ENCODE measurements at regions not wholly inside any gene's neighbourhood (a gene's known extent, or its start where the extent isn't known, plus 50 kb on each side); places are given as distances from the start of the nearest gene placed in this dataset.
"Not testable (repeated sequence)": the region's sequence is repeated elsewhere in the genome, so short reads cannot be mapped to it uniquely, and the experiment has no call there.

DNA sequence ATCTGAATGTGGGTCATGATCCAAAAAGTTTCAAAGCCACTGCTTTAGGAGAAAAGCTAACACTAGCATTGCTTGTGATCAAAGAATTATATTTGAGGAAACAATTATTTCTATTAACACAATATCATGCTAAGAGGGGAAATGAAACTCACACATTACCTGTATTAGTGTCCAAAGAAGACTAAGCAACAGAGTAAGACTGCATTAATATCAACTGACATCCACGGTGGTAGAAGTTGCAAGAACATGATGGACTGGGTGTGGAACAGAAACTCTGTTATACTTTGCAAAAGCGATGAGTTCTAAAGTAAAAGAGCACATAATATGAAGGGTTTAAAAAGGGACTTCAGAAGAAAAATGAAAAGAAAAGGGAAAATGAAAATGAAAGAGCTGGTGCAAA, 648.3 kb upstream of the NECTIN3 start:
- WGBS (ENCODE audit: insufficient coverage), result 100% methylated on average over 2 of the region's 2 CpGs

DNA sequence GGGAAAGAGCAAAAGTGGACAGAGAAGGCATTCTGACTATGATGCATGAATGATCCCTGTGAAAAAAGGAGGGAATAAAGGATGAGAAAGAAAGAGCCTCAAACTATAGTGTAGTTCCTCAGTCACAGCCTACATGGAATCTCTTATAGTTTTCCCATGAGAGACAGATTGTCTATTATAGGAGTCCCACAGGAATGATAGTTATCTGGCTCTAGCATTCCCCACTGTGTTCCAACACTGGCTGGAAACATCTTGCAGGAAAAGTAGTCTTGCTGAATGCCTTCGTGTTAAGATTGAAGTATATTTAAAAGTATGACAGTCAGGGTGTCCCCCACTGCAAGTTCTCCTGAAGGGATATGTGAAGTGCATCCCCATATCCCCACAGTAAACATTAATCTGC, 641.5 kb upstream of the NECTIN3 start:
- Histone ChIP-seq H3K4me3 (ENCODE audit: control insufficient read depth in 1 of 7, extremely low read depth in 1 of 7, insufficient read depth in 4 of 7, low read depth in 2 of 7, low read length in 6 of 7) (no peak overlapping the region), H3K27me3 (replicated peaks in 2 of 5; ENCODE audit: control insufficient read depth in 4 of 5, insufficient read depth in 5 of 5, low read length in 4 of 5) (no peaks in the 10 kb centered on the region), H3K4me1 (ENCODE audit: control extremely low read depth in 1 of 4, control insufficient read depth in 4 of 4, insufficient read depth in 4 of 4, low read length in 3 of 4) (no peaks in the 10 kb centered on the region), H3K36me3 (ENCODE audit: control insufficient read depth in 4 of 4, insufficient read depth in 4 of 4, low read length in 3 of 4) (no peaks in the 10 kb centered on the region), H3K27ac (ENCODE audit: insufficient read depth in 1 of 2, low read depth in 1 of 2, low read length in 2 of 2, poor library complexity in 1 of 2, severe bottlenecking in 2 of 2) (no peak overlapping the region), H3K9me3 (ENCODE audit: control extremely low read depth in 1 of 5, control insufficient read depth in 4 of 5, insufficient read depth in 2 of 5, low read depth in 1 of 5, low read length in 4 of 5) (no peaks in the 10 kb centered on the region)
- POLR2A ChIA-PET, result no interaction called here
- CTCF ChIA-PET, result no interaction called here
- no CpG with 5 or more reads among the region's 1 CpG for WGBS (ENCODE audit: insufficient coverage)
- DNase-seq, result no peak

More for the DNA sequence above, 648.3 kb upstream of the NECTIN3 start:
- ChIA-PET POLR2A (no interaction called here), CTCF (no interaction called here)
- Histone ChIP-seq H3K36me3 (ENCODE audit: control insufficient read depth in 4 of 4, insufficient read depth in 4 of 4, low read length in 3 of 4) (no peaks in the 10 kb centered on the region), H3K27ac (ENCODE audit: insufficient read depth in 1 of 2, low read depth in 1 of 2, low read length in 2 of 2, poor library complexity in 1 of 2, severe bottlenecking in 2 of 2) (no peak overlapping the region), H3K9me3 (ENCODE audit: control extremely low read depth in 1 of 5, control insufficient read depth in 4 of 5, insufficient read depth in 2 of 5, low read depth in 1 of 5, low read length in 4 of 5) (no peaks in the 10 kb centered on the region), H3K4me1 (ENCODE audit: control extremely low read depth in 1 of 4, control insufficient read depth in 4 of 4, insufficient read depth in 4 of 4, low read length in 3 of 4) (no peaks in the 10 kb centered on the region), H3K4me3 (ENCODE audit: control insufficient read depth in 1 of 7, extremely low read depth in 1 of 7, insufficient read depth in 4 of 7, low read depth in 2 of 7, low read length in 6 of 7) (no peak overlapping the region), H3K27me3 (replicated peaks in 2 of 5; ENCODE audit: control insufficient read depth in 4 of 5, insufficient read depth in 5 of 5, low read length in 4 of 5) (no peaks in the 10 kb centered on the region)
- no peak for DNase-seq

DNA sequence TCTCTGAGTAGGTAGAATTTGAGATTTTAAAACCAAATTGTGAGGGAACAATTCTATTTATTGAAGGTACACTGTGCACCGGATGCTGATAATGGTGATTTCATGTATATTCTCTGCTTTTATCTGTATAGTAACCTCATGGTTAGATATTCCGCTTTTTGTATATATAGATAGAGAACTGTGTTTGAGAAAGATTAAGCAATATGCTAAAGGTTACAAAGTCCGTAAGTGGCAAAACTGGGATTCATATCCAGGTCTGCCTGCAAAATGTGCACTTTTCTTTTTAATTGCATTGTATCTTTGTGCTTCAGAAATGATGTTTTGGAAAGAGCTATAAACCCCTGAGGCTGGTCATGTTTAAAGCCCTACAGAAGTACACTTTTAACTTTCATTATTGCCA, 635.4 kb upstream of the NECTIN3 start:
- ChIA-PET POLR2A (no interaction called here), CTCF (interaction anchor here (0.5 kb wide), 1 partner anchor 955 kb away, joined by 3 read pairs; no protein-coding TSS in a partner anchor)
- Histone ChIP-seq H3K27me3 (replicated peaks in 2 of 5; ENCODE audit: control insufficient read depth in 4 of 5, insufficient read depth in 5 of 5, low read length in 4 of 5) (no peaks in the 10 kb centered on the region), H3K4me1 (ENCODE audit: control extremely low read depth in 1 of 4, control insufficient read depth in 4 of 4, insufficient read depth in 4 of 4, low read length in 3 of 4) (no peaks in the 10 kb centered on the region), H3K9me3 (ENCODE audit: control extremely low read depth in 1 of 5, control insufficient read depth in 4 of 5, insufficient read depth in 2 of 5, low read depth in 1 of 5, low read length in 4 of 5) (no peaks in the 10 kb centered on the region), H3K4me3 (ENCODE audit: control insufficient read depth in 1 of 7, extremely low read depth in 1 of 7, insufficient read depth in 4 of 7, low read depth in 2 of 7, low read length in 6 of 7) (no peak overlapping the region), H3K27ac (ENCODE audit: insufficient read depth in 1 of 2, low read depth in 1 of 2, low read length in 2 of 2, poor library complexity in 1 of 2, severe bottlenecking in 2 of 2) (no peak overlapping the region), H3K36me3 (ENCODE audit: control insufficient read depth in 4 of 4, insufficient read depth in 4 of 4, low read length in 3 of 4) (no peaks in the 10 kb centered on the region)
- no peak for DNase-seq
- 100% methylated on average over 2 of the region's 3 CpGs for WGBS (ENCODE audit: insufficient coverage)

DNA sequence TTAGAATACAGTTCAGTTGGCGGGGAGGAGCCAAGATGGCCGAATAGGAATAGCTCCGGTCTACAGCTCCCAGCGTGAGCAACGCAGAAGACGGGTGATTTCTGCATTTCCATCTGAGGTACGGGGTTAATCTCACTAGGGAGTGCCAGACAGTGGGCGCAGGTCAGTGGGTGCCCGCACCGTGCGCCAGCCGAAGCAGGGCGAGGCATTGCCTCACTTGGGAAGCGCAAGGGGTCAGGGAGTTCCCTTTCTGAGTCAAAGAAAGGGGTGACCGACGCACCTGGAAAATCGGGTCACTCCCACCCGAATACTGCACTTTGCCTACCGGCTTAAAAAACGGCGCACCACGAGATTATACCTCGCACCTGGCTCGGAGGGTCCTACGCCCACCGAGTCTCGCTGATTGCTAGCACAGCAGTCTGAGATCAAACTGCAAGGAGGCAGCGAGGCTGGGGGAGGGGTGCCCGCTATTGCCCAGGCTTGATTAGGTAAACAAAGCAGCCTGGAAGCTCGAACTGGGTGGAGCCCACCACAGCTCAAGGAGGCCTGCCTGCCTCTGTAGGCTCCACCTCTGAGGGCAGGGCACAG, 631.5 kb upstream of the NECTIN3 start:
- H3K4me1 ChIP-seq (ENCODE audit: control extremely low read depth in 1 of 4, control insufficient read depth in 4 of 4, insufficient read depth in 4 of 4, low read length in 3 of 4); CTCF ChIA-PET; H3K4me3 ChIP-seq (ENCODE audit: control insufficient read depth in 1 of 7, extremely low read depth in 1 of 7, insufficient read depth in 4 of 7, low read depth in 2 of 7, low read length in 6 of 7); DNase-seq; H3K36me3 ChIP-seq (ENCODE audit: control insufficient read depth in 4 of 4, insufficient read depth in 4 of 4, low read length in 3 of 4); H3K27ac ChIP-seq (ENCODE audit: insufficient read depth in 1 of 2, low read depth in 1 of 2, low read length in 2 of 2, poor library complexity in 1 of 2, severe bottlenecking in 2 of 2); H3K9me3 ChIP-seq (ENCODE audit: control extremely low read depth in 1 of 5, control insufficient read depth in 4 of 5, insufficient read depth in 2 of 5, low read depth in 1 of 5, low read length in 4 of 5); POLR2A ChIA-PET; H3K27me3 ChIP-seq (replicated peaks in 2 of 5; ENCODE audit: control insufficient read depth in 4 of 5, insufficient read depth in 5 of 5, low read length in 4 of 5): not testable (repeated sequence)
- 94% methylated on average over 28 of the region's 30 CpGs for whole genome bisulfite sequencing (ENCODE audit: insufficient coverage)

DNA sequence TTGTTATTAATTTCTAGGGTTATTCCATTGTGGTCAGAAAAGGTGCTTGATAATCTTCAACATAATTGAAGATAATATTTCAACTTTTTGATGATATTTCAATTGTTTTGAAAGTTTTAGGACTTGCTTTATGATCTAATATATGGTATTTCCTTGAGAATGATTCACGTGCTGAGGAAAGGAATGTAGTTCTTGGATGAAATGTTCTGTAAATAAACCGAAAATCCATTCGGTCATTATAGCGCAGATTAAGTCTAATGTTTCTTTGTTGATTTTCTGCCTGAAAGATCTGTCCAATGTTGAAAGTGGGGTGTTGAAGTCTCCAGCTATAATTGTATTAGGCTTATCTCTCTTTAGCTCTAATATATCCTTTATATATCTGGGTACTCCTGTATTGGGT, 617.5 kb upstream of the NECTIN3 start:
- POLR2A ChIA-PET, result no interaction called here

DNA sequence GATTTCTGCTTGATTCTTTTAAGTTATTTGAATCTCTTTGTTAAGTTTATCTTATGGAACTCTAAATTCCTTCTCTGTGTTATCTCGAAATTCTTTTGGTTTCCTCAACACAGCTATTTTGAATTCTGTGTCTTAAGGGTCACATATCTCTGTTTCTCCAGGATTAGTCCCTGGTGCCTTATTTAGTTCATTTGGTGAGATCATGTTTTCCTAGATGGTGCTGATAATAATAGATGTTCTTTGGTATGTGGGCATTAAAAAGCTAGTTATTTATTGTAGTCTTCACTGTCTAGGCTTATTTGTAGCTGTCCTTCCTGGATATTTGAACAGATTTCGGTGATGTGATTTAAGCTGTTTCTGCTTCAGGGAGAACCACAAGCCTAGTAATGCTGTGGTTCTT, 615.6 kb upstream of the NECTIN3 start:
- POLR2A ChIA-PET, result no interaction called here
- WGBS (ENCODE audit: insufficient coverage), result 89% methylated on average over 1 of the region's 2 CpGs

More for the DNA sequence above, 617.5 kb upstream of the NECTIN3 start:
- Histone ChIP-seq H3K4me1 (ENCODE audit: control extremely low read depth in 1 of 4, control insufficient read depth in 4 of 4, insufficient read depth in 4 of 4, low read length in 3 of 4) (no peaks in the 10 kb centered on the region), H3K9me3 (ENCODE audit: control extremely low read depth in 1 of 5, control insufficient read depth in 4 of 5, insufficient read depth in 2 of 5, low read depth in 1 of 5, low read length in 4 of 5) (peaks cover 0 to 5% (median 0%) of the 10 kb centered on the region in 5 experiments), H3K27ac (ENCODE audit: insufficient read depth in 1 of 2, low read depth in 1 of 2, low read length in 2 of 2, poor library complexity in 1 of 2, severe bottlenecking in 2 of 2) (no peak overlapping the region), H3K4me3 (ENCODE audit: control insufficient read depth in 1 of 7, extremely low read depth in 1 of 7, insufficient read depth in 4 of 7, low read depth in 2 of 7, low read length in 6 of 7) (no peak overlapping the region), H3K36me3 (ENCODE audit: control insufficient read depth in 4 of 4, insufficient read depth in 4 of 4, low read length in 3 of 4) (no peaks in the 10 kb centered on the region), H3K27me3 (replicated peaks in 2 of 5; ENCODE audit: control insufficient read depth in 4 of 5, insufficient read depth in 5 of 5, low read length in 4 of 5) (no peaks in the 10 kb centered on the region)
- 100% methylated on average over 1 of the region's 4 CpGs for WGBS (ENCODE audit: insufficient coverage)
- DNase-seq, result no peak
- CTCF ChIA-PET, result no interaction called here

DNA sequence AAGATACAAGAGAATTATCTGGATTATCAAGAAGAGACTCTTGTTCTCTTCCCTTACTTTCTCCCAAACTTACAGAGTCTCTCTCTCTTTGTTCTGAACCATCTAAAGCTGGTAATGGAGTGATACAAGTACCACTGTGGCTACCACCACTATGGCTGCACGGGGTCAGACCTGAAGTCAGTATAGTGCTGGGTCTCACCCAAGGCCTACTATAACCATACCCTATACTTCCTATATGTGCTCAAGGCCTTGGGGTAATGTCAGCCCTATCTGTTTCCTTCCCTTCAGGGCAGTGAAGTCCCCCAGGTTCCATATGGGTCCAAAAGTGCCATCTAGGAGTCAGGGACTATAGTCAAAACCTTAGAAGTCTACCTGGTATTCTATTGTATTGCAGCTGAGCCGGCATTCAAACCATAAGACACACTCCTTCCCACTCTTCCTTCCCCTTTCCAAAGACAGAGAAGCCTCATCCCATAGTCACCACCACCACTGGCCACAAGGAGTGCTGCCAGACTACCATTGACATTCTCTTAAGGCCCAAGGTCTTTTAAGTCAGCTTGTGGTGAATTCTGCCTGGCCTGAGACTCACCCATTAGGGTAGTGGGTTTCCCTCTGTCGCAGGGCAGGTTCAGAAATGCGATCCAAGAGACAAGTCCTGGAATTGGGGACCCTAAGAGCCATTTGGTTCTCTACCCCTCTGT, 615.0 kb upstream of the NECTIN3 start:
- POLR2A ChIA-PET, result no interaction called here
- H3K27ac ChIP-seq (ENCODE audit: insufficient read depth in 1 of 2, low read depth in 1 of 2, low read length in 2 of 2, poor library complexity in 1 of 2, severe bottlenecking in 2 of 2), result no peak overlapping the region
- no peaks in the 10 kb centered on the region for H3K27me3 ChIP-seq (replicated peaks in 2 of 5; ENCODE audit: control insufficient read depth in 4 of 5, insufficient read depth in 5 of 5, low read length in 4 of 5)
- DNase-seq, result no peak
- CTCF ChIA-PET, result no interaction called here
- peaks cover 0 to 5% (median 0%) of the 10 kb centered on the region in 5 experiments for H3K9me3 ChIP-seq (ENCODE audit: control extremely low read depth in 1 of 5, control insufficient read depth in 4 of 5, insufficient read depth in 2 of 5, low read depth in 1 of 5, low read length in 4 of 5)
- 98% methylated on average over 3 of the region's 4 CpGs for WGBS (ENCODE audit: insufficient coverage)
- no peak overlapping the region for H3K4me3 ChIP-seq (ENCODE audit: control insufficient read depth in 1 of 7, extremely low read depth in 1 of 7, insufficient read depth in 4 of 7, low read depth in 2 of 7, low read length in 6 of 7)
- H3K36me3 ChIP-seq (ENCODE audit: control insufficient read depth in 4 of 4, insufficient read depth in 4 of 4, low read length in 3 of 4), result no peaks in the 10 kb centered on the region
- H3K4me1 ChIP-seq (ENCODE audit: control extremely low read depth in 1 of 4, control insufficient read depth in 4 of 4, insufficient read depth in 4 of 4, low read length in 3 of 4), result no peaks in the 10 kb centered on the region

More for the DNA sequence above, 615.6 kb upstream of the NECTIN3 start:
- Histone ChIP-seq H3K4me1 (ENCODE audit: control extremely low read depth in 1 of 4, control insufficient read depth in 4 of 4, insufficient read depth in 4 of 4, low read length in 3 of 4) (no peaks in the 10 kb centered on the region), H3K36me3 (ENCODE audit: control insufficient read depth in 4 of 4, insufficient read depth in 4 of 4, low read length in 3 of 4) (no peaks in the 10 kb centered on the region), H3K9me3 (ENCODE audit: control extremely low read depth in 1 of 5, control insufficient read depth in 4 of 5, insufficient read depth in 2 of 5, low read depth in 1 of 5, low read length in 4 of 5) (peaks cover 0 to 5% (median 0%) of the 10 kb centered on the region in 5 experiments), H3K27me3 (replicated peaks in 2 of 5; ENCODE audit: control insufficient read depth in 4 of 5, insufficient read depth in 5 of 5, low read length in 4 of 5) (no peaks in the 10 kb centered on the region), H3K4me3 (ENCODE audit: control insufficient read depth in 1 of 7, extremely low read depth in 1 of 7, insufficient read depth in 4 of 7, low read depth in 2 of 7, low read length in 6 of 7) (no peak overlapping the region), H3K27ac (ENCODE audit: insufficient read depth in 1 of 2, low read depth in 1 of 2, low read length in 2 of 2, poor library complexity in 1 of 2, severe bottlenecking in 2 of 2) (no peak overlapping the region)
- DNase-seq, result no peak
- CTCF ChIA-PET, result no interaction called here

Data from common myeloid progenitor, CD34-positive (primary cell).